Gastroesophageal sphincter (tissue), 3 donors: ENCODE measurements at regions not wholly inside any gene's neighbourhood (a gene's known extent, or its start where the extent isn't known, plus 50 kb on each side); places are given as distances from the start of the nearest gene placed in this dataset.
"Not testable (repeated sequence)": the region's sequence is repeated elsewhere in the genome, so short reads cannot be mapped to it uniquely, and the experiment has no call there.

Experiments used
- CTCF ChIP-seq, 4 experiments: fragments of 200-600 bp in 2 of 4; fragments of 450-650 bp in 2 of 4; sonication (generic) in 1 of 4; IDR thresholded peaks; one replicate each; pipeline ENCODE4 v1.5.1; 2017 to 2019; ENCODE audit warnings: antibody characterized with exemption in 4 of 4, mild to moderate bottlenecking in 2 of 4, moderate library complexity in 2 of 4
- EP300 ChIP-seq: sonication (generic); formaldehyde crosslinking; IDR thresholded peaks from one replicate; pipeline ENCODE4 v1.6.1; 2017; ENCODE audit warnings: antibody characterized with exemption, mild to moderate bottlenecking
- POLR2A ChIP-seq, 2 donors: fragments of 450-650 bp; IDR thresholded peaks; one replicate each; pipeline ENCODE4 v1.6.1; 2017; ENCODE audit warnings: antibody characterized with exemption in 2 of 2, mild to moderate bottlenecking in 2 of 2, moderate library complexity in 1 of 2
- POLR2AphosphoS5 ChIP-seq: sonication (generic); formaldehyde crosslinking; IDR thresholded peaks from one replicate; pipeline ENCODE4 v1.6.1; 2017; ENCODE audit warnings: antibody characterized with exemption

GRCh38 chr7:93708255-93708654 lies 133.7 kb upstream of the CALCR start:
- TF ChIP-seq CTCF (IDR thresholded peaks at IDR 0.05); POLR2AphosphoS5; POLR2A (IDR thresholded peaks at IDR 0.05); EP300: not testable (repeated sequence)
